ENCODE measurements at regions not wholly inside any gene's neighbourhood (a gene's known extent, or its start where the extent isn't known, plus 50 kb on each side); places are given as distances from the start of the nearest gene placed in this dataset.

- H3K79me2 ChIP-seq (ENCODE audit: insufficient read depth, low read length) = no peaks in the 10 kb centered on the region
- no peak overlapping the region for H3K4me2 ChIP-seq (ENCODE audit: low read depth, low read length, poor library complexity, severe bottlenecking)
- no peaks in the 10 kb centered on the region for H3K27me3 ChIP-seq (ENCODE audit: insufficient read depth, low read length, poor library complexity, severe bottlenecking)
- no peaks in the 10 kb centered on the region for H3K9me2 ChIP-seq (replicated peaks; ENCODE audit: low read depth, low read length)
- no peak overlapping the region for H3K4me3 ChIP-seq (ENCODE audit: low read length, poor library complexity, severe bottlenecking)
- TF ChIP-seq, protein P1, sequence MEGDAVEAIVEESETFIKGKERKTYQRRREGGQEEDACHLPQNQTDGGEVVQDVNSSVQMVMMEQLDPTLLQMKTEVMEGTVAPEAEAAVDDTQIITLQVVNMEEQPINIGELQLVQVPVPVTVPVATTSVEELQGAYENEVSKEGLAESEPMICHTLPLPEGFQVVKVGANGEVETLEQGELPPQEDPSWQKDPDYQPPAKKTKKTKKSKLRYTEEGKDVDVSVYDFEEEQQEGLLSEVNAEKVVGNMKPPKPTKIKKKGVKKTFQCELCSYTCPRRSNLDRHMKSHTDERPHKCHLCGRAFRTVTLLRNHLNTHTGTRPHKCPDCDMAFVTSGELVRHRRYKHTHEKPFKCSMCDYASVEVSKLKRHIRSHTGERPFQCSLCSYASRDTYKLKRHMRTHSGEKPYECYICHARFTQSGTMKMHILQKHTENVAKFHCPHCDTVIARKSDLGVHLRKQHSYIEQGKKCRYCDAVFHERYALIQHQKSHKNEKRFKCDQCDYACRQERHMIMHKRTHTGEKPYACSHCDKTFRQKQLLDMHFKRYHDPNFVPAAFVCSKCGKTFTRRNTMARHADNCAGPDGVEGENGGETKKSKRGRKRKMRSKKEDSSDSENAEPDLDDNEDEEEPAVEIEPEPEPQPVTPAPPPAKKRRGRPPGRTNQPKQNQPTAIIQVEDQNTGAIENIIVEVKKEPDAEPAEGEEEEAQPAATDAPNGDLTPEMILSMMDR (conservative IDR thresholded peaks at IDR 0.05; ENCODE audit: low read length) = no peak
- TF ChIP-seq EZH2phosphoT487 (IDR thresholded peaks at IDR 0.05; ENCODE audit: borderline replicate concordance) = no peak
- H2AFZ ChIP-seq (ENCODE audit: low read length) = no peak overlapping the region
- no peaks in the 10 kb centered on the region for H3K36me3 ChIP-seq (ENCODE audit: insufficient read depth, low read length)
- no peaks in the 10 kb centered on the region for H3K4me1 ChIP-seq (ENCODE audit: insufficient read depth, low read length, poor library complexity, severe bottlenecking)
- H3K9ac ChIP-seq (ENCODE audit: low read depth, low read length, poor library complexity, severe bottlenecking) = no peak overlapping the region
- no peaks in the 10 kb centered on the region for H4K20me1 ChIP-seq (ENCODE audit: insufficient read depth, low read length, poor library complexity, severe bottlenecking)
- no peaks in the 10 kb centered on the region; the same call in 1 of the 2 replicates for H3K9me3 ChIP-seq (ENCODE audit: insufficient read depth, low read depth, low read length)
- H3F3A ChIP-seq (ENCODE audit: low read depth) = no peaks in the 10 kb centered on the region
Observed at GRCh38 chr4:138596896-138597295, 354.7 kb upstream of the SLC7A11 start.

DNA sequence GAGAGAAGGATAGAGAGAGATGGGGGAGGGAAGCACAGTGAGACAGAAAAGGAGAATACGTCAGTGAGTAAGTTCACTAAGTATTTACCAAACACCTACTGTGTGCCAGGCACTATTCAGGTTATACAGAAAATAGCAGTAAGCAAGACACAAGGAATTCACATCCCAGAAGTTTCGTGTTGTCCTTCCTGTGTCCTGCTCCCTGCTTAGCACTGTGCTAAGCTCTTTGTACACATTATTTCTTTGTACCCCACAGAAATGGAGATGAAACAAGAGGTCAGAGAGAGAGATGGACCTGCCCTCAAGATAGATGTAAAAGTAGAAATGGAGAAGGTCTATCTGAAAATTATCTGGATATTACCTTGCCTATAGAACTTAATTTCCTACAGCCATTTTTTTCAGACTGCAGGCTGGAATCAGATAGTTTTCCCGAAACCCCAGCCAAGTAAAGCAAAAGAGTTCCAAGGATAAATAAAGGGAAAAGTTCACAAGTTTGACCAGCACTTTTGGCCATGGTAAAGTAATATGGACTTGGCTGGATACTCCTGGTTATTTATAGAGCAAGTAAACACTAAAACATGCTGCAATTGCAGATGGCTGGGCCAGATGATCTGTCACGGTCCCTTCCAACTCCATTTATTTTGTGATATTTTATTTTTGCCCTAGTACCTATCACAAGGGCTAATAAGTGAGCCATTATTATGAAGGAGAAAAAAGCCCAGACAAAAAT is 353.7 kb upstream of the SLC7A11 start:
- H3K27me3 ChIP-seq (ENCODE audit: insufficient read depth, low read length, poor library complexity, severe bottlenecking) = no peaks in the 10 kb centered on the region
- H3K9ac ChIP-seq (ENCODE audit: low read depth, low read length, poor library complexity, severe bottlenecking) = no peak overlapping the region
- no peaks in the 10 kb centered on the region for H3K9me2 ChIP-seq (replicated peaks; ENCODE audit: low read depth, low read length)
- no peak overlapping the region for H3K4me3 ChIP-seq (ENCODE audit: low read length, poor library complexity, severe bottlenecking)
- no peaks in the 10 kb centered on the region for H3K36me3 ChIP-seq (ENCODE audit: insufficient read depth, low read length)
- H3K4me2 ChIP-seq (ENCODE audit: low read depth, low read length, poor library complexity, severe bottlenecking) = no peak overlapping the region
- no peaks in the 10 kb centered on the region for H3K9me3 ChIP-seq (ENCODE audit: insufficient read depth, low read depth, low read length)
- TF ChIP-seq, protein P1 (conservative IDR thresholded peaks at IDR 0.05; ENCODE audit: low read length) = no peak
- TF ChIP-seq EZH2phosphoT487 (IDR thresholded peaks at IDR 0.05; ENCODE audit: borderline replicate concordance) = no peak
- H4K20me1 ChIP-seq (ENCODE audit: insufficient read depth, low read length, poor library complexity, severe bottlenecking) = no peaks in the 10 kb centered on the region
- H2AFZ ChIP-seq (ENCODE audit: low read length) = no peak overlapping the region
- no peaks in the 10 kb centered on the region for H3K79me2 ChIP-seq (ENCODE audit: insufficient read depth, low read length)
- H3F3A ChIP-seq (ENCODE audit: low read depth) = no peaks in the 10 kb centered on the region
- H3K4me1 ChIP-seq (ENCODE audit: insufficient read depth, low read length, poor library complexity, severe bottlenecking) = no peaks in the 10 kb centered on the region

- TF ChIP-seq, protein P1 (conservative IDR thresholded peaks at IDR 0.05; ENCODE audit: low read length) = no peak
- no peak for TF ChIP-seq EZH2phosphoT487 (IDR thresholded peaks at IDR 0.05; ENCODE audit: borderline replicate concordance)
- Histone ChIP-seq H3K36me3 (ENCODE audit: insufficient read depth, low read length) (no peaks in the 10 kb centered on the region), H3K79me2 (ENCODE audit: insufficient read depth, low read length) (no peaks in the 10 kb centered on the region), H3K9me2 (replicated peaks; ENCODE audit: low read depth, low read length) (no peaks in the 10 kb centered on the region), H4K20me1 (ENCODE audit: insufficient read depth, low read length, poor library complexity, severe bottlenecking) (no peaks in the 10 kb centered on the region), H3K9me3 (ENCODE audit: insufficient read depth, low read depth, low read length) (no peaks in the 10 kb centered on the region), H3K4me1 (ENCODE audit: insufficient read depth, low read length, poor library complexity, severe bottlenecking) (no peaks in the 10 kb centered on the region), H3K9ac (ENCODE audit: low read depth, low read length, poor library complexity, severe bottlenecking) (no peak overlapping the region), H2AFZ (ENCODE audit: low read length) (no peak overlapping the region), H3K27me3 (ENCODE audit: insufficient read depth, low read length, poor library complexity, severe bottlenecking) (no peaks in the 10 kb centered on the region), H3F3A (ENCODE audit: low read depth) (no peaks in the 10 kb centered on the region), H3K4me3 (ENCODE audit: low read length, poor library complexity, severe bottlenecking) (no peak overlapping the region), H3K4me2 (ENCODE audit: low read depth, low read length, poor library complexity, severe bottlenecking) (no peak overlapping the region)
Observed at GRCh38 chr4:138595171-138595570, 353.0 kb upstream of the SLC7A11 start.
